ENCODE measurements at regions not wholly inside any gene's neighbourhood (a gene's known extent, or its start where the extent isn't known, plus 50 kb on each side); places are given as distances from the start of the nearest gene placed in this dataset.

DNA sequence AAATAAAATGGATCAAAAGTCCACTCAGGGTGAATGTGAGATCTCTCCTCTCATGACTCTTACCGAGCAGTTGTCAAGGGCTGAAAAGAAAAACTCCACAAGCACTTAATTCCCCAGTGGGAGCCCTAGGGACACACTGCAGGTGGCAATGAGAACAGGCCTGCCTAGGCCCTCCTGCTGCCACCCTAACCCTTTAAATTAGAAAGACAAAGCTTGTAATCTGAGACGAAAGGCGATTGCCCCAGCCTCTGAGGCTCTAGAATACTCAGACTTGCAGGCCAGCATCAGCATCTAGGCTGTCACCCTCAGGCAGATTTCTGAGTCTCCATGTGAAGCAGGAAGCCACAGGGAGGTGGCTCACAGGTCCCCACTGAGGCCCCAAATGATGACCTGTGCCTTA lies 457.0 kb upstream of the MYT1L start:
- no peak for FAIRE-seq
- ATAC-seq = no peak
- Histone ChIP-seq H3K9me1 (ENCODE audit: control insufficient read depth, insufficient read depth, low read length) (no peaks in the 10 kb centered on the region), H4K20me1 (replicated peaks; ENCODE audit: control insufficient read depth, insufficient read depth, low read length) (0 out of 2 replicates have a peak, but pooled peaks cover 7% of the 10 kb centered on the region), H3K27ac (ENCODE audit: extremely low read depth, low read depth, low read length) (no peak overlapping the region), H3K79me2 (ENCODE audit: control insufficient read depth, insufficient read depth, low read length) (no peaks in the 10 kb centered on the region), H3K4me3 (no peak overlapping the region), H3K9me3 (replicated peaks; ENCODE audit: control insufficient read depth, insufficient read depth, low read depth, low read length) (no peaks in the 10 kb centered on the region), H3K9ac (ENCODE audit: insufficient read depth in 1 of 2, low read depth in 2 of 2, low read length in 2 of 2) (no peak overlapping the region), H3K36me3 (ENCODE audit: control insufficient read depth, insufficient read depth, low read length) (no peaks in the 10 kb centered on the region), H3K4me1 (replicated peaks in 1 of 2; ENCODE audit: control insufficient read depth in 2 of 2, insufficient read depth in 2 of 2, low read length in 2 of 2) (no peaks in the 10 kb centered on the region), H3K4me2 (ENCODE audit: insufficient read depth, low read length) (no peak overlapping the region), H3K27me3 (ENCODE audit: control insufficient read depth in 2 of 2, insufficient read depth in 2 of 2, low read length in 2 of 2) (peaks cover 0 to 61% of the 10 kb centered on the region in 2 experiments; a peak in 3 of 5 replicates), H2AFZ (ENCODE audit: low read depth, low read length) (no peak overlapping the region)
- DNase-seq (ENCODE audit: extremely low read depth in 1 of 4, low spot score in 3 of 4) = no peak
- intact Hi-C loops (cut with micrococcal nuclease) = no loop called here
- in situ Hi-C loops (cut with MboI) = no loop called here
- BruUV-seq (replicated peaks) = no TSS peak
- POLR2A ChIA-PET = interaction anchor here (0.9 kb wide), 1 partner anchor 13 kb away, joined by 3 read pairs; no protein-coding TSS in a partner anchor
- no peak for TF ChIP-seq KAT2B (IDR thresholded peaks at IDR 0.05; ENCODE audit: low read depth, low read length)
- no peak for TF ChIP-seq GATA2 (CRISPR knock-in tag; IDR thresholded peaks at IDR 0.05)
- TF ChIP-seq GATAD2B (IDR thresholded peaks at IDR 0.05; ENCODE audit: borderline replicate concordance) = no peak
- TF ChIP-seq, protein P1, sequence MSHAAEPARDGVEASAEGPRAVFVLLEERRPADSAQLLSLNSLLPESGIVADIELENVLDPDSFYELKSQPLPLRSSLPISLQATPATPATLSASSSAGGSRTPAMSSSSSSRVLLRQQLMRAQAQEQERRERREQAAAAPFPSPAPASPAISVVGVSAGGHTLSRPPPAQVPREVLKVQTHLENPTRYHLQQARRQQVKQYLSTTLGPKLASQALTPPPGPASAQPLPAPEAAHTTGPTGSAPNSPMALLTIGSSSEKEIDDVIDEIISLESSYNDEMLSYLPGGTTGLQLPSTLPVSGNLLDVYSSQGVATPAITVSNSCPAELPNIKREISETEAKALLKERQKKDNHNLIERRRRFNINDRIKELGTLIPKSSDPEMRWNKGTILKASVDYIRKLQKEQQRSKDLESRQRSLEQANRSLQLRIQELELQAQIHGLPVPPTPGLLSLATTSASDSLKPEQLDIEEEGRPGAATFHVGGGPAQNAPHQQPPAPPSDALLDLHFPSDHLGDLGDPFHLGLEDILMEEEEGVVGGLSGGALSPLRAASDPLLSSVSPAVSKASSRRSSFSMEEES (CRISPR knock-in tag; IDR thresholded peaks at IDR 0.05) = no peak
- no peak for TF ChIP-seq ZNF239 (CRISPR knock-in tag; IDR thresholded peaks at IDR 0.05)
- no peak for TF ChIP-seq RBM15 (IDR thresholded peaks at IDR 0.05; ENCODE audit: insufficient read depth, low read length)
- TF ChIP-seq ZNF436 (CRISPR knock-in tag; IDR thresholded peaks at IDR 0.05) = no peak
- TF ChIP-seq, protein P2, sequence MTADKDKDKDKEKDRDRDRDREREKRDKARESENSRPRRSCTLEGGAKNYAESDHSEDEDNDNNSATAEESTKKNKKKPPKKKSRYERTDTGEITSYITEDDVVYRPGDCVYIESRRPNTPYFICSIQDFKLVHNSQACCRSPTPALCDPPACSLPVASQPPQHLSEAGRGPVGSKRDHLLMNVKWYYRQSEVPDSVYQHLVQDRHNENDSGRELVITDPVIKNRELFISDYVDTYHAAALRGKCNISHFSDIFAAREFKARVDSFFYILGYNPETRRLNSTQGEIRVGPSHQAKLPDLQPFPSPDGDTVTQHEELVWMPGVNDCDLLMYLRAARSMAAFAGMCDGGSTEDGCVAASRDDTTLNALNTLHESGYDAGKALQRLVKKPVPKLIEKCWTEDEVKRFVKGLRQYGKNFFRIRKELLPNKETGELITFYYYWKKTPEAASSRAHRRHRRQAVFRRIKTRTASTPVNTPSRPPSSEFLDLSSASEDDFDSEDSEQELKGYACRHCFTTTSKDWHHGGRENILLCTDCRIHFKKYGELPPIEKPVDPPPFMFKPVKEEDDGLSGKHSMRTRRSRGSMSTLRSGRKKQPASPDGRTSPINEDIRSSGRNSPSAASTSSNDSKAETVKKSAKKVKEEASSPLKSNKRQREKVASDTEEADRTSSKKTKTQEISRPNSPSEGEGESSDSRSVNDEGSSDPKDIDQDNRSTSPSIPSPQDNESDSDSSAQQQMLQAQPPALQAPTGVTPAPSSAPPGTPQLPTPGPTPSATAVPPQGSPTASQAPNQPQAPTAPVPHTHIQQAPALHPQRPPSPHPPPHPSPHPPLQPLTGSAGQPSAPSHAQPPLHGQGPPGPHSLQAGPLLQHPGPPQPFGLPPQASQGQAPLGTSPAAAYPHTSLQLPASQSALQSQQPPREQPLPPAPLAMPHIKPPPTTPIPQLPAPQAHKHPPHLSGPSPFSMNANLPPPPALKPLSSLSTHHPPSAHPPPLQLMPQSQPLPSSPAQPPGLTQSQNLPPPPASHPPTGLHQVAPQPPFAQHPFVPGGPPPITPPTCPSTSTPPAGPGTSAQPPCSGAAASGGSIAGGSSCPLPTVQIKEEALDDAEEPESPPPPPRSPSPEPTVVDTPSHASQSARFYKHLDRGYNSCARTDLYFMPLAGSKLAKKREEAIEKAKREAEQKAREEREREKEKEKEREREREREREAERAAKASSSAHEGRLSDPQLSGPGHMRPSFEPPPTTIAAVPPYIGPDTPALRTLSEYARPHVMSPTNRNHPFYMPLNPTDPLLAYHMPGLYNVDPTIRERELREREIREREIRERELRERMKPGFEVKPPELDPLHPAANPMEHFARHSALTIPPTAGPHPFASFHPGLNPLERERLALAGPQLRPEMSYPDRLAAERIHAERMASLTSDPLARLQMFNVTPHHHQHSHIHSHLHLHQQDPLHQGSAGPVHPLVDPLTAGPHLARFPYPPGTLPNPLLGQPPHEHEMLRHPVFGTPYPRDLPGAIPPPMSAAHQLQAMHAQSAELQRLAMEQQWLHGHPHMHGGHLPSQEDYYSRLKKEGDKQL (CRISPR knock-in tag; IDR thresholded peaks at IDR 0.05; ENCODE audit: borderline replicate concordance) = no peak
- no peak for TF ChIP-seq ZNF695 (CRISPR knock-in tag; IDR thresholded peaks at IDR 0.05)
- TF ChIP-seq, protein P3, sequence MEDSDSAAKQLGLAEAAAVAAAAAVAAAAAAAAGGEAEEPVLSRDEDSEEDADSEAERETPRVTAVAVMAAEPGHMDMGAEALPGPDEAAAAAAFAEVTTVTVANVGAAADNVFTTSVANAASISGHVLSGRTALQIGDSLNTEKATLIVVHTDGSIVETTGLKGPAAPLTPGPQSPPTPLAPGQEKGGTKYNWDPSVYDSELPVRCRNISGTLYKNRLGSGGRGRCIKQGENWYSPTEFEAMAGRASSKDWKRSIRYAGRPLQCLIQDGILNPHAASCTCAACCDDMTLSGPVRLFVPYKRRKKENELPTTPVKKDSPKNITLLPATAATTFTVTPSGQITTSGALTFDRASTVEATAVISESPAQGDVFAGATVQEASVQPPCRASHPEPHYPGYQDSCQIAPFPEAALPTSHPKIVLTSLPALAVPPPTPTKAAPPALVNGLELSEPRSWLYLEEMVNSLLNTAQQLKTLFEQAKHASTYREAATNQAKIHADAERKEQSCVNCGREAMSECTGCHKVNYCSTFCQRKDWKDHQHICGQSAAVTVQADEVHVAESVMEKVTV (CRISPR knock-in tag; IDR thresholded peaks at IDR 0.05) = no peak
- TF ChIP-seq, protein P4, sequence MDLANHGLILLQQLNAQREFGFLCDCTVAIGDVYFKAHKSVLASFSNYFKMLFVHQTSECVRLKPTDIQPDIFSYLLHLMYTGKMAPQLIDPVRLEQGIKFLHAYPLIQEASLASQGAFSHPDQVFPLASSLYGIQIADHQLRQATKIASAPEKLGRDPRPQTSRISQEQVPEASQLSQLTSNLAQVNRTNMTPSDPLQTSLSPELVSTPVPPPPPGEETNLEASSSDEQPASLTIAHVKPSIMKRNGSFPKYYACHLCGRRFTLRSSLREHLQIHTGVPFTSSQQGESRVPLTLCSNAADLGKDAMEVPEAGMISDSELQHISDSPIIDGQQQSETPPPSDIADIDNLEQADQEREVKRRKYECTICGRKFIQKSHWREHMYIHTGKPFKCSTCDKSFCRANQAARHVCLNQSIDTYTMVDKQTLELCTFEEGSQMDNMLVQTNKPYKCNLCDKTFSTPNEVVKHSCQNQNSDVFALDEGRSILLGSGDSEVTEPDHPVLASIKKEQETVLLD (IDR thresholded peaks at IDR 0.05) = no peak
- CTCF ChIA-PET (ENCODE audit: low intra/inter-chr PET ratio) = no interaction called here
- WGBS (ENCODE audit: insufficient coverage, low coverage, missing lambda C conversion rate) = 5% methylated on average over 3 of the region's 3 CpGs

Data from K562 (cell line).